Smooth muscle cell (in vitro differentiated cells): ENCODE measurements at regions not wholly inside any gene's neighbourhood (a gene's known extent, or its start where the extent isn't known, plus 50 kb on each side); places are given as distances from the start of the nearest gene placed in this dataset.

ENCODE experiments used
- DNase-seq: peaks from one replicate; lab custom pipeline; 2025; ENCODE audit not compliant: unreplicated experiment; lab: John Stamatoyannopoulos, UW
- H2AFZ ChIP-seq: fragments of 200-600 bp; sonication (generic); 2 replicates; pipeline ENCODE4 v1.6.0; 2016; ENCODE audit warnings: antibody characterized with exemption, low read depth, mild to moderate bottlenecking
- H3F3A ChIP-seq: fragments of 200-600 bp; sonication (generic); 2 replicates; pipeline ENCODE4 v1.6.0; 2017; ENCODE audit warnings: antibody characterized with exemption, low read depth
- H3K27ac ChIP-seq: fragments of 200-600 bp; sonication (generic); 2 replicates; pipeline ENCODE4 v1.5.1; 2016; ENCODE audit warnings: low read depth, mild to moderate bottlenecking
- H3K27me3 ChIP-seq: fragments of 200-600 bp; sonication (generic); 2 replicates; pipeline ENCODE4 v1.6.1; 2016; ENCODE audit warnings: low read depth, mild to moderate bottlenecking
- H3K36me3 ChIP-seq: fragments of 200-600 bp; sonication (generic); 2 replicates; pipeline ENCODE4 v1.5.1; 2016; ENCODE audit warnings: low read depth
- H3K4me1 ChIP-seq: fragments of 200-600 bp; sonication (generic); 2 replicates; pipeline ENCODE4 v1.5.1; 2016; ENCODE audit warnings: low read depth
- H3K4me2 ChIP-seq: fragments of 200-600 bp; sonication (generic); 2 replicates; pipeline ENCODE4 v1.6.0; 2016; ENCODE audit warnings: mild to moderate bottlenecking
- H3K4me3 ChIP-seq: fragments of 200-600 bp; sonication (generic); 2 replicates; pipeline ENCODE4 v1.5.1; 2016; ENCODE audit warnings: mild to moderate bottlenecking
- H3K79me2 ChIP-seq: fragments of 200-600 bp; sonication (generic); 2 replicates; pipeline ENCODE4 v1.6.0; 2016; ENCODE audit warnings: low read depth, mild to moderate bottlenecking
- H3K9ac ChIP-seq: fragments of 200-600 bp; sonication (generic); 2 replicates; pipeline ENCODE4 v1.6.0; 2016; ENCODE audit warnings: low read depth
- H3K9me3 ChIP-seq: fragments of 200-600 bp; sonication (generic); replicated peaks from 2 replicates; pipeline ENCODE4 v1.5.1; 2016; ENCODE audit warnings: low read depth
- H4K20me1 ChIP-seq: fragments of 200-600 bp; sonication (generic); 2 replicates; pipeline ENCODE4 v1.6.0; 2016; ENCODE audit warnings: low read depth
- CTCF ChIP-seq: fragments of 200-600 bp; sonication (generic); IDR thresholded peaks from 2 replicates; pipeline ENCODE4 v1.5.1; 2017; ENCODE audit warnings: borderline replicate concordance, mild to moderate bottlenecking, antibody characterized with exemption; ENCODE audit not compliant: insufficient read depth, poor library complexity, severe bottlenecking
- WGBS: methylation state at CpG from one replicate; pipeline ENCODE4 v1.1.7; 2016; ENCODE audit warnings: low lambda C conversion rate; 5-methylcytosine and 5-hydroxymethylcytosine counted together

- peaks cover 41% of the 10 kb centered on the region for H3K4me1 ChIP-seq
- no peaks in the 10 kb centered on the region for H3K79me2 ChIP-seq
- no peak for TF ChIP-seq CTCF
- H3F3A ChIP-seq: peaks cover 3% of the 10 kb centered on the region
- DNase-seq: no peak
- no peaks in the 10 kb centered on the region for H3K36me3 ChIP-seq
- no peak overlapping the region for H3K4me3 ChIP-seq
- no peak overlapping the region for H3K27ac ChIP-seq
- H2AFZ ChIP-seq: no peak overlapping the region
- H3K9ac ChIP-seq: no peak overlapping the region
- no peaks in the 10 kb centered on the region for H3K9me3 ChIP-seq
- no peak overlapping the region for H3K4me2 ChIP-seq
- H4K20me1 ChIP-seq: no peaks in the 10 kb centered on the region
- 80% methylated on average over 12 of the region's 12 CpGs for WGBS
- no peaks in the 10 kb centered on the region for H3K27me3 ChIP-seq
Measured at GRCh38 chr2:201974171-201975100, 59.2 kb upstream of the FZD7 start.

- H3K4me1 ChIP-seq: peaks cover 41% of the 10 kb centered on the region
- no peak overlapping the region for H3K9ac ChIP-seq
- H3K4me2 ChIP-seq: no peak overlapping the region
- no peaks in the 10 kb centered on the region for H4K20me1 ChIP-seq
- no peaks in the 10 kb centered on the region for H3K9me3 ChIP-seq
- no peak for TF ChIP-seq CTCF
- no peaks in the 10 kb centered on the region for H3K27me3 ChIP-seq
- no peak overlapping the region for H2AFZ ChIP-seq
- no peak overlapping the region for H3K4me3 ChIP-seq
- no peak for DNase-seq
- no peaks in the 10 kb centered on the region for H3K79me2 ChIP-seq
- H3K36me3 ChIP-seq: no peaks in the 10 kb centered on the region
- H3K27ac ChIP-seq: no peak overlapping the region
- 90% methylated on average over 8 of the region's 8 CpGs for WGBS
- H3F3A ChIP-seq: peaks cover 3% of the 10 kb centered on the region
Measured at GRCh38 chr2:201975434-201975833, 58.2 kb upstream of the FZD7 start.

- H3K4me2 ChIP-seq: no peak overlapping the region
- H3K9me3 ChIP-seq: no peaks in the 10 kb centered on the region
- no peaks in the 10 kb centered on the region for H3K27me3 ChIP-seq
- H2AFZ ChIP-seq: no peak overlapping the region
- H3K9ac ChIP-seq: no peak overlapping the region
- peaks cover 3% of the 10 kb centered on the region for H3F3A ChIP-seq
- H3K27ac ChIP-seq: no peak overlapping the region
- H3K79me2 ChIP-seq: no peaks in the 10 kb centered on the region
- H3K4me3 ChIP-seq: no peak overlapping the region
- TF ChIP-seq CTCF: no peak
- DNase-seq: no peak
- no peaks in the 10 kb centered on the region for H3K36me3 ChIP-seq
- WGBS: 98% methylated on average over 3 of the region's 3 CpGs
- no peaks in the 10 kb centered on the region for H4K20me1 ChIP-seq
- H3K4me1 ChIP-seq: peaks cover 41% of the 10 kb centered on the region
Measured at GRCh38 chr2:201975964-201976612, 57.6 kb upstream of the FZD7 start.
